Skeletal muscle tissue (tissue), 3 donors: ENCODE measurements at regions not wholly inside any gene's neighbourhood (a gene's known extent, or its start where the extent isn't known, plus 50 kb on each side); places are given as distances from the start of the nearest gene placed in this dataset.

ENCODE experiments used
- H3K27ac ChIP-seq: one replicate; pipeline ENCODE4 v1.7.0; 2013; ENCODE audit warnings: mild to moderate bottlenecking, low read depth, low read length, inconsistent platforms
- H3K27me3 ChIP-seq, 3 donors: one replicate each; pipeline ENCODE4 v1.7.0; 2013; ENCODE audit warnings: low read length in 3 of 3; ENCODE audit not compliant: control insufficient read depth in 3 of 3, insufficient read depth in 3 of 3
- H3K36me3 ChIP-seq, 3 donors: one replicate each; pipeline ENCODE4 v1.7.0; 2013; ENCODE audit warnings: low read length in 3 of 3; ENCODE audit not compliant: control insufficient read depth in 3 of 3, insufficient read depth in 3 of 3
- H3K4me1 ChIP-seq, 3 donors: one replicate each; pipeline ENCODE4 v1.7.0; 2013; ENCODE audit warnings: low read length in 3 of 3, mild to moderate bottlenecking in 3 of 3; ENCODE audit not compliant: control insufficient read depth in 3 of 3, insufficient read depth in 3 of 3
- H3K4me3 ChIP-seq, 3 donors: one replicate each; pipeline ENCODE4 v1.7.0; 2013; ENCODE audit warnings: low read length in 3 of 3
- H3K9ac ChIP-seq, 3 donors: one replicate each; pipeline ENCODE4 v1.7.0; 2013; ENCODE audit warnings: low read length in 3 of 3, mild to moderate bottlenecking in 3 of 3, moderate library complexity in 2 of 3, low read depth in 1 of 3
- H3K9me3 ChIP-seq, 3 donors: one replicate each; pipeline ENCODE4 v1.7.0; 2013; ENCODE audit warnings: low read length in 3 of 3; ENCODE audit not compliant: control insufficient read depth in 3 of 3
- donor health status: Osteomylitis.

DNA sequence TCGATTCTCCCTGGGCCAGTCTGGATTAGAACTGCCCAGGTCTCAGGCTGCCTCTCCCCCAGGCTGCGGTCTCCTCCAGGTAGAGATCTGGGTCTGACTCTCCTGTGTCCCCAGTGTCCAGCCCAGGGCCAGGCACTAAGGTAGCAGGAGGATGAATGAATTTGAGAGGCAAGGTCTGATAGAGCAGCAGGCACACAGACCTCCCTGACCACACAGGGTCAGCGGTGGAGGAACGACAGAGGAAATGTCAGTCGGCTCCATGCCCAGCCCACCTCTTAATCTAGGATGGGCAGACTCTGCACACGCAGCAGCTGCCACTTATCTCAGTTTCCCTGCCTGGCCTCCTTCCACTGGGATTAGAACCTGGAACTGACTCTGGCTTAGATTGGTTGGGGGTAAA is 272.7 kb upstream of the MVB12B start:
- H3K9me3 ChIP-seq: no peaks in the 10 kb centered on the region
- H3K4me3 ChIP-seq: no peak overlapping the region
- no peak overlapping the region for H3K9ac ChIP-seq
- H3K36me3 ChIP-seq: no peaks in the 10 kb centered on the region
- no peak overlapping the region for H3K27ac ChIP-seq
- peaks cover 43 to 64% (median 58%) of the 10 kb centered on the region in 3 donors for H3K27me3 ChIP-seq
- H3K4me1 ChIP-seq: no peaks in the 10 kb centered on the region

- H3K4me1 ChIP-seq: no peaks in the 10 kb centered on the region
- no peak overlapping the region for H3K27ac ChIP-seq
- no peak overlapping the region for H3K9ac ChIP-seq
- H3K36me3 ChIP-seq: no peaks in the 10 kb centered on the region
- H3K9me3 ChIP-seq: no peaks in the 10 kb centered on the region
- no peak overlapping the region for H3K4me3 ChIP-seq
- peaks cover 53 to 71% (median 67%) of the 10 kb centered on the region in 3 donors for H3K27me3 ChIP-seq
Observed at GRCh38 chr9:126055381-126055985, 271.1 kb upstream of the MVB12B start.

DNA sequence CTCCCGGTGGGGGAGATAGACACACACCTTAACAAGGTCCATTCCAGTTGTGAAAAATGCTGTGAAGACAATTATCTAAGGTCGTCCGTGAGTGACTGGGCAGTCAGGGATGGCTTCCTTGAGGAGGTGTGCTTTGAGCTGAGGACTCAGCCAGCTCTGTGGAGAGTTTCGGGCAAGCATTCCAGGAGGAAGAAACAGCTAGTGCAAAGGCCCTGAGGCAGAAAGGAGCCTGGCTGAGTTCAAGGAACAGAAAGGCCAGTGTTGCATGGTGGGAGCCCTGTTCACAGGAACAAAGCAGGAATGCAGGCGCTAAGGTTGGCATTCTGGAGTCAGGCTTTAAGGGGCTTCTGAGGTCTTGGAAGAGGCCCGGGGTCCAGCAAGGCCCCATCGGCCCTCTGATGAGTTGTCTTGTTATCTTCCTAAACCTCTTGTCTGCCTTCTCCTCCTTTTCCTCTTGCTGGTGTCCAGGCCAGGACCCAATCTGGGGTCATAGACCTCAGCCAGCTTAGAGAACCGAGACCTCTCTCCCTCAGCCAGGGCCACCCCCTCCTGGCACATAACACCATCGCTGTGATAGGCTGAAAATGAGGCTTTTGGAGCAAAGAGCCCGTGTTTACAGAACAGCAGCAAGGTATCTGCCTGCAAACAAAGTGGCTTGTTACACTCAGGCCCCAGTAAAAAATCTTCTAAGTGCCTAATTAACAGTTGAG is 270.2 kb upstream of the MVB12B start:
- H3K4me3 ChIP-seq: no peak overlapping the region
- H3K9ac ChIP-seq: no peak overlapping the region
- H3K27ac ChIP-seq: no peak overlapping the region
- no peaks in the 10 kb centered on the region for H3K9me3 ChIP-seq
- no peaks in the 10 kb centered on the region for H3K36me3 ChIP-seq
- H3K27me3 ChIP-seq: peaks cover 57 to 76% (median 59%) of the 10 kb centered on the region in 3 donors
- no peaks in the 10 kb centered on the region for H3K4me1 ChIP-seq

- H3K9me3 ChIP-seq: no peaks in the 10 kb centered on the region
- H3K27me3 ChIP-seq: peaks cover 58 to 71% (median 59%) of the 10 kb centered on the region in 3 donors
- H3K9ac ChIP-seq: no peak overlapping the region
- no peaks in the 10 kb centered on the region for H3K4me1 ChIP-seq
- no peak overlapping the region for H3K4me3 ChIP-seq
- no peak overlapping the region for H3K27ac ChIP-seq
- H3K36me3 ChIP-seq: no peaks in the 10 kb centered on the region
Observed at GRCh38 chr9:126057121-126057825, 269.4 kb upstream of the MVB12B start.

DNA sequence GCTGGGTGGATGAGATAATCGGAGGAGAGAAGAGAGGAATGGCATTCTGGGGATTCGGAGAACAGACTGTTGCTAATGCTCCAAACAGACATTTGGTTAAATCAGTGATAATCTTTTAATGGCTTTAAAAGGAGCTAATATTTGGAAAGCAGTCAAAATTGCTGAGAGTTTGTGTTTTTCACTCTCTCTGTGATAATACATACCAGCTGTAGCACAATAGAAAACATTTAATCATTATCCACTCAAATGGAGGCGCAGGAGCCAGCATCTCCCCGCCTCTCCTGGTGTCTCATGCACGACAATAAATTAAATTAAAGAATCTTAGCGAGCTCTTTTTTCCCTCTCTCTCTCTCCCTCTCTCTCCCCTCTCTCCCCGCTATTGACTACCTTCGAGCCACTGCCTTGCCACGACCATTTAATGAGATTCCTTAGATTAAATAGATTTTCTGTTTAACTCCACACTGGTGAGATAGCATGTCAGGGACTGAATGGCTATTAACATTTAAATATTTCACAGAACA is 268.6 kb upstream of the MVB12B start:
- Histone ChIP-seq H3K27ac (no peak overlapping the region), H3K27me3 (peaks cover 53 to 70% (median 56%) of the 10 kb centered on the region in 3 donors), H3K9ac (no peak overlapping the region), H3K4me1 (no peaks in the 10 kb centered on the region), H3K9me3 (peaks cover 0 to 3% (median 0%) of the 10 kb centered on the region in 3 donors), H3K36me3 (no peaks in the 10 kb centered on the region), H3K4me3 (no peak overlapping the region)

DNA sequence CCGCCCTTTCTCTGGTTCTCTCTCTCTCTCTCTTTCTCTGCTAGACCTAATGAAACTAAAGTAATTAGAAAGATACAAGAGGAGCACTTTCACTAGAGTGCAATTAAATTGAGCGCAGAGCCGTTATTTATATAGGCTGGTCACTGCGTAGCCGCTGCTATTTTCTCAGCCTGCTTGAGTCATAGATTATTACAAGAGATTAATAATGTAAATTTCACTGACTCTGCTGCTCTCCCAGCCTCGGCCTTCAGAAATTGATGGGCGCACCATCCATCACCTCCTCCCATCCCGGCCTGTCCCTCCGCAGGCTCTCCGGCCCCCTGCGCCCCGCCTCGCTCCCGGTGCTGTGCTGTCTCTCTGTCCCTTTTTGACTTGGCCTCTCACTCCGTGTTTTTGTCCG is 268.0 kb upstream of the MVB12B start:
- Histone ChIP-seq H3K4me1 (no peaks in the 10 kb centered on the region), H3K36me3 (no peaks in the 10 kb centered on the region), H3K27me3 (peaks cover 48 to 71% (median 51%) of the 10 kb centered on the region in 3 donors), H3K9ac (no peak overlapping the region), H3K9me3 (peaks cover 0 to 7% (median 0%) of the 10 kb centered on the region in 3 donors), H3K27ac (no peak overlapping the region), H3K4me3 (no peak overlapping the region)

DNA sequence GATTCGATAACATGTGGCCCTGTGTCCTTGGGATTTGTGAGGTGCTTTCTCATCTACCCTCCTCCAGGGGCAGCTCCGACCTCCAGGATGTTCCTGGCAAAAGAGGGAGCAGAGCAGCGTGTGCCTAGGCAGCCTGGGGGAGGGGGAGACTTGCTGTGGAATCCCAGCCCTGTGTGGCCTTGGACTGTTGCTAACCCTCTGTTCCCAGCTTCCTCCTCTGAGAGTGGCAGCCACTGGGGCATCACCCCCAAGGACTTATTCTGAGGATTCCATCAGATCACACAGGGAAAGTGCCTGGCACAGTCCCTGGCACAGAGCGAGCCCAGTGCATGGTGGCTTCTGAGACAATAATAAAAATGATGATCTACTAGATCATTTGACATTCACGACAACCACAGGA is 265.1 kb upstream of the MVB12B start:
- H3K4me1 ChIP-seq: no peaks in the 10 kb centered on the region
- peaks cover 0 to 7% (median 0%) of the 10 kb centered on the region in 3 donors for H3K9me3 ChIP-seq
- H3K36me3 ChIP-seq: no peaks in the 10 kb centered on the region
- no peak overlapping the region for H3K9ac ChIP-seq
- no peak overlapping the region for H3K27ac ChIP-seq
- H3K27me3 ChIP-seq: peaks cover 33 to 51% (median 39%) of the 10 kb centered on the region in 3 donors
- no peak overlapping the region for H3K4me3 ChIP-seq

DNA sequence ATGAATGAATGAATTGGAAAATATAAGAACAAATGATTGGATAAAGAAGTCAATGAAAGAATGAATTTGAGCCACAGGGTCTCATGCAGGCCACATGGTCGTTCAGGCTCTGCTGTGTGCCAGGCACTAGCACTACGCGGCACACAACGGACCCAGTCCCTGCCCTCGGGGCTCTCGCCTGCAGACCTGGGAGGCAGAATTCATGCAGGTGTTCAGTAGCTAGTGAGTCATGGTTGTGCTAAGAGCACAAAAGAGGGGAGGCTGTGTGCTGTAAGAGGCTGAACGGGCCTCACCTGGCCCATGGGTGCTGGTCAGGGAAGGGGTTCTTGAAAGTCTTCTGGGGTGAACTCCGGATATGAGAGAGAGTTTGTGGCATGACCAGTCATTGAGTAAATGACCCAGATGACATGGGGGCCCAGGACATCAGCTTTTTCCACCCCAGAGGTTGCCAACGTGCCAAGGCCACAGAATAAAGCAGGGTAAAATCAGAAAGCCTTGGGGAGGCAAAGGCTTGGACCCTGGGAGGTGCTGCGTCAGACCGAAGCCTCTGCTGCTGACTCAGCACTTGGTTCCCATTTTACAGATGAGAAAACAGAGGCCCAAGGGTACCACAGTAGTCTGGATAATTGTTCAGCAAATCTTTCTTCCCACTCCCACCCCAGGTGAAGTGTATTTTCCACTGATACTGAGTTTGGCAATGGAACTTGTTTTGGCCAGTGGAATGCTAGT is 264.3 kb upstream of the MVB12B start:
- no peak overlapping the region for H3K9ac ChIP-seq
- H3K27me3 ChIP-seq: peaks cover 41 to 56% (median 44%) of the 10 kb centered on the region in 3 donors
- H3K4me3 ChIP-seq: no peak overlapping the region
- H3K27ac ChIP-seq: no peak overlapping the region
- peaks cover 0 to 7% (median 0%) of the 10 kb centered on the region in 3 donors for H3K9me3 ChIP-seq
- H3K4me1 ChIP-seq: no peaks in the 10 kb centered on the region
- H3K36me3 ChIP-seq: no peaks in the 10 kb centered on the region

DNA sequence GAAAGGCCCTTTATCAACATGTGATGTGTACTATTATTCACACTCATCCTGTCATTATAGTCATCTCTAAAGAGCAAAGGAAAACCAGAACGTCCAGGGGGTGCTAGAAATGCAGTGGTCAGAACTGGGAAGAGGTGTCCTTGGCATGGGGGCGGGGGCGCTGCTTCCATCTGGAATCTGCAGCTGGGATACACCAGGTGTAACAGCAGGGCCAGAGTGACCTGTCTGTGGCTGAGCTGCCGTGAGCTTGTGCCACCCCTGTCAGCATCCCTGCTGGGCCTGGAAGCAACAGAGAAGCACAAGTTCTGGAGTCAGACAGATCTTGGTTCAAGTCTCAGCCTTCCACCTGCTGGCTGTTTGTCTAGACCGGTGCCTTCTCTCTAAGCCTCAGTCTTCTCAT is 263.3 kb upstream of the MVB12B start:
- Histone ChIP-seq H3K4me3 (no peak overlapping the region), H3K9me3 (peaks cover 0 to 7% (median 0%) of the 10 kb centered on the region in 3 donors), H3K27ac (no peak overlapping the region), H3K36me3 (no peaks in the 10 kb centered on the region), H3K4me1 (no peaks in the 10 kb centered on the region), H3K9ac (no peak overlapping the region), H3K27me3 (peaks cover 47 to 61% (median 47%) of the 10 kb centered on the region in 3 donors)
